K562 (cell line): ENCODE measurements at regions not wholly inside any gene's neighbourhood (a gene's known extent, or its start where the extent isn't known, plus 50 kb on each side); places are given as distances from the start of the nearest gene placed in this dataset.

ENCODE experiments used
- ATAC-seq: fragments of 200-7000 bp; cut with Tn5 transposase; 3 replicates; pipeline ENCODE4 v1.9.1; 2020; ENCODE audit warnings: moderate library complexity
- BruUV-seq: library from RNA; stranded (reverse); fragments of 400-500 nt; replicated peaks from 2 replicates; lab custom pipeline; 2021; lab: Mats Ljungman, UMichigan
- CTCF ChIA-PET: fragments of 300-600 bp; formaldehyde crosslinking; extraction: SDS; loops from one replicate; lab custom pipeline; 2021; ENCODE audit warnings: low intra/inter-chr PET ratio; lab: Yijun Ruan, JAX
- POLR2A ChIA-PET: fragments of 300-600, 350-650 bp; sonication (Branson Sonifier 250); formaldehyde crosslinking; extraction: SDS; loops from one replicate; lab custom pipeline; 2021; ENCODE audit warnings: antibody characterized with exemption, inconsistent platforms; lab: Yijun Ruan, JAX
- DNase-seq, 4 experiments: peaks; one replicate each; pipeline versions ENCODE4 v3.0.0 to v3.0.0-alpha.2; 2011 to 2018; ENCODE audit warnings: low spot score in 3 of 4, mixed read lengths in 3 of 4; ENCODE audit errors: extremely low read depth in 1 of 4
- FAIRE-seq: peaks from 2 replicates; lab custom pipeline; 2011; peaks lifted over from hg19 to GRCh38; lab: Jason Lieb, UNC
- H2AFZ ChIP-seq: 2 replicates; pipeline ENCODE4 v1.6.0; 2011; ENCODE audit warnings: low read depth, low read length, control low read depth, inconsistent platforms
- H3K27ac ChIP-seq: fragments of 200-600 bp; 3 replicates; pipeline ENCODE4 v1.8.0; 2011; ENCODE audit warnings: low read depth, mild to moderate bottlenecking, control low read depth, inconsistent platforms, low read length, moderate library complexity, mixed read lengths; ENCODE audit errors: extremely low read depth
- H3K27me3 ChIP-seq, 2 experiments: fragments of 300-600 bp in 1 of 2; 2 replicates in 1 of 2; 3 replicates in 1 of 2; pipeline versions ENCODE4 v1.6.0 to v1.8.0; 2011; ENCODE audit warnings: inconsistent platforms in 2 of 2, low read length in 2 of 2, mild to moderate bottlenecking in 1 of 2, mixed read lengths in 1 of 2, moderate library complexity in 1 of 2; ENCODE audit not compliant: control insufficient read depth in 2 of 2, insufficient read depth in 2 of 2
- H3K36me3 ChIP-seq: fragments of 300-600 bp; 3 replicates; pipeline ENCODE4 v1.8.0; 2011; ENCODE audit warnings: mild to moderate bottlenecking, low read length, inconsistent platforms; ENCODE audit not compliant: control insufficient read depth, insufficient read depth
- H3K4me1 ChIP-seq, 2 experiments: fragments of 200-600 bp in 1 of 2; replicated peaks in 1 of 2; 2 replicates in 1 of 2; 3 replicates in 1 of 2; pipeline versions ENCODE4 v1.5.1 to v1.8.0; 2011; ENCODE audit warnings: inconsistent platforms in 2 of 2, low read length in 2 of 2, mild to moderate bottlenecking in 1 of 2, mixed read lengths in 1 of 2, moderate library complexity in 1 of 2; ENCODE audit not compliant: control insufficient read depth in 2 of 2, insufficient read depth in 2 of 2
- H3K4me2 ChIP-seq: 2 replicates; pipeline ENCODE4 v1.6.1; 2011; ENCODE audit warnings: low read length, control low read depth, inconsistent platforms, mixed read lengths; ENCODE audit not compliant: insufficient read depth
- H3K4me3 ChIP-seq: fragments of 200-600 bp; sonication (generic), shearing (Covaris generic); 2 replicates; pipeline ENCODE4 v1.5.1; 2016; ENCODE audit warnings: control low read depth, inconsistent platforms
- H3K79me2 ChIP-seq: fragments of 200-600 bp; 3 replicates; pipeline ENCODE4 v1.8.0; 2011; ENCODE audit warnings: low read length, inconsistent platforms; ENCODE audit not compliant: control insufficient read depth, insufficient read depth
- H3K9ac ChIP-seq, 2 experiments: 2 replicates each; pipeline versions ENCODE4 v1.6.0 to v1.6.1; 2011; ENCODE audit warnings: low read depth in 2 of 2, low read length in 2 of 2, control low read depth in 1 of 2, inconsistent platforms in 1 of 2, mild to moderate bottlenecking in 1 of 2, mixed read lengths in 1 of 2; ENCODE audit not compliant: insufficient read depth in 1 of 2
- H3K9me1 ChIP-seq: one replicate; pipeline ENCODE4 v1.6.0; 2011; ENCODE audit warnings: inconsistent platforms, mild to moderate bottlenecking, low read length, moderate library complexity; ENCODE audit not compliant: control insufficient read depth, insufficient read depth
- H3K9me3 ChIP-seq: replicated peaks from 2 replicates; pipeline ENCODE4 v1.5.1; 2011; ENCODE audit warnings: low read depth, low read length, inconsistent platforms; ENCODE audit not compliant: control insufficient read depth, insufficient read depth
- H4K20me1 ChIP-seq: replicated peaks from 2 replicates; pipeline ENCODE4 v1.6.1; 2011; ENCODE audit warnings: low read length, inconsistent platforms, mixed read lengths; ENCODE audit not compliant: control insufficient read depth, insufficient read depth
- GTF2F1 ChIP-seq: IDR thresholded peaks from 2 replicates; pipeline ENCODE4 v1.6.1; 2011; ENCODE audit warnings: low read depth, low read length, improper control_type of control experiment
- PKNOX1 ChIP-seq: fragments of 450-650 bp; IDR thresholded peaks from 2 replicates; pipeline ENCODE4 v1.6.1; 2016
- ZNF280A ChIP-seq: fragments of 450-650 bp; IDR thresholded peaks from 2 replicates; pipeline ENCODE4 v1.6.1; 2018; ENCODE audit warnings: mild to moderate bottlenecking, low read depth; ENCODE audit not compliant: partially characterized antibody
- WGBS: fragments of 100-300 bp; shearing (Covaris generic); methylation state at CpG from one replicate; pipeline ENCODE4 v1.1.6; 2016; ENCODE audit warnings: low coverage, mixed read lengths; ENCODE audit not compliant: insufficient coverage; ENCODE audit errors: missing lambda C conversion rate; 5-methylcytosine and 5-hydroxymethylcytosine counted together
- in situ Hi-C: fragments of 300-500 bp; cut with MboI; formaldehyde crosslinking; loops from 4 replicates; pipeline ENCODE4 v1.15.0; 2018; ENCODE audit warnings: inconsistent platforms, mixed read lengths
- intact Hi-C: fragments of 100-400 bp; cut with micrococcal nuclease; formaldehyde crosslinking; loops from 2 replicates; pipeline ENCODE4 v1.14.2; 2022

- BruUV-seq: no TSS peak
- FAIRE-seq: no peak
- Histone ChIP-seq H3K4me2 (no peak overlapping the region), H3K36me3 (no peaks in the 10 kb centered on the region), H3K9me1 (no peaks in the 10 kb centered on the region), H3K4me3 (no peak overlapping the region), H4K20me1 (no peaks in the 10 kb centered on the region), H3K27ac (no peak overlapping the region), H3K4me1 (no peaks in the 10 kb centered on the region; a peak in 1 of 5 replicates)
- intact Hi-C loops (no loop called here), in situ Hi-C loops (no loop called here)
- ChIA-PET CTCF (no interaction called here), POLR2A (interaction anchor here (0.7 kb wide), 2 partner anchors 26 to 61 kb away, joined by 3 read pairs; no protein-coding TSS in a partner anchor)
- no peak for TF ChIP-seq PKNOX1
- TF ChIP-seq ZNF280A: no peak
- no peak for TF ChIP-seq GTF2F1
- TF ChIP-seq, all 486 proteins: peak for 0
- H2AFZ ChIP-seq: no peak overlapping the region
- H3K79me2 ChIP-seq: no peaks in the 10 kb centered on the region
- no peak overlapping the region for H3K9ac ChIP-seq
- 0% methylated on average over 7 of the region's 7 CpGs for WGBS
- ATAC-seq: no peak
- DNase-seq: no peak
- H3K9me3 ChIP-seq: no peaks in the 10 kb centered on the region
- peaks cover 0 to 10% of the 10 kb centered on the region in 2 experiments; a peak in 3 of 5 replicates for H3K27me3 ChIP-seq
Measured at GRCh38 chr1:208533746-208534598, 289.8 kb upstream of the PLXNA2 start.
